ENCODE measurements at regions not wholly inside any gene's neighbourhood (a gene's known extent, or its start where the extent isn't known, plus 50 kb on each side); places are given as distances from the start of the nearest gene placed in this dataset.
A peak's percentile ranks its signal among the peaks of the same experiment; 100 is the strongest.

DNA sequence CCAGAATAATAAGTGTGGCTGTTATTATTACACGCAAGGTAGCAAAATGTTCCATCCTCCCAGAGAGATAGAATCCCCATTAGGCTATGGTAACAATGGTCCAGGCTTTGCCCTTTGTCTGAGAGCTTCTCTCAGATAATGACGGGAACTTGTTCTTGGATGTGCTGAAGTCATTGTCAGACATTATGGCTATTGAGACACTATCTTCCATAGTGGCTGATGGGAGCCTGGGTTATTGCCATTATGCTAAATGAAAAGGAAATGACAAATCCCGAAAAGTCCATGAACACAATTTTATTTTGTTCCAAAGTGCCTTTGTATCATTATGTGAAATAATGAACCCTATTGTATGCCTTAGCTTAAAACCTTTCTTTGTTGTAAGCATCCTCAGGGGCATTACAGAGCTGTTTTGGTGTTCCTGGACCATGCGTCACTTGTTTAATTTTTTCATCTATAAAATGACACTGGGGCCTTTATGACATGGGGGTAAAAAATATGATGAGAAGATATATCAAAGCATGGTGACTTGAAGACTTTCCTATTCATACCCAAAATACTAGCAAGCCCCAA is 218.5 kb downstream of the KCNS3 start:
- no peak overlapping the region for H3K9ac ChIP-seq (ENCODE audit: low read length)
- H3K36me3 ChIP-seq (ENCODE audit: control insufficient read depth, insufficient read depth, low read length, severe bottlenecking), result no peaks in the 10 kb centered on the region
- H3K4me1 ChIP-seq (ENCODE audit: control insufficient read depth, insufficient read depth, low read length), result no peaks in the 10 kb centered on the region
- peaks cover 12% of the 10 kb centered on the region for H3K27me3 ChIP-seq (replicated peaks; ENCODE audit: control insufficient read depth, insufficient read depth, low read length)
- no peaks in the 10 kb centered on the region for H3K9me3 ChIP-seq (ENCODE audit: control insufficient read depth, low read length)
- no peak overlapping the region for H3K4me3 ChIP-seq (ENCODE audit: low read length)
- DNase-seq (ENCODE audit: low read depth), result no peak

DNA sequence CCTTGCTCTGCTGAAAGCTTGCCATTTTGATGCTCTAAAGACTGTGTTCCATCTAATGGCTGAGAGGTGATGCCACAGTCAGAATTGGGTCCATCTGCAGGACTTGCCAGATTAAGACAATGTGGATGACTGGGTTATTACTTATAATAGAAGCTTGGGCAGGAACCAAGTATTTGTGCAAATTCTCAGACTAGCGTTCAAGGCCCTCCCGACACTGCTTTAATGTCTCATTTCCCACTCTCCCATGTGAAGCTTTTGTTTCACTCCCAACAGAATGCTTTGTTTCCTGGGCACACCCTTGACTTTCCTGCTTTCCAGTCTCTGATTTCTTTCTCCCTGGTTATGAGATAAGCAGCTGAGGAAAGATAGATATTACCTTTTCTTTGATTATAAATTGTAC is 215.8 kb downstream of the KCNS3 start:
- H3K9me3 ChIP-seq (ENCODE audit: control insufficient read depth, low read length), result no peaks in the 10 kb centered on the region
- H3K4me1 ChIP-seq (ENCODE audit: control insufficient read depth, insufficient read depth, low read length), result no peaks in the 10 kb centered on the region
- no peak overlapping the region for H3K9ac ChIP-seq (ENCODE audit: low read length)
- peaks cover 16% of the 10 kb centered on the region for H3K27me3 ChIP-seq (replicated peaks; ENCODE audit: control insufficient read depth, insufficient read depth, low read length)
- H3K4me3 ChIP-seq (ENCODE audit: low read length), result no peak overlapping the region
- DNase-seq (ENCODE audit: low read depth), result no peak
- no peaks in the 10 kb centered on the region for H3K36me3 ChIP-seq (ENCODE audit: control insufficient read depth, insufficient read depth, low read length, severe bottlenecking)

DNA sequence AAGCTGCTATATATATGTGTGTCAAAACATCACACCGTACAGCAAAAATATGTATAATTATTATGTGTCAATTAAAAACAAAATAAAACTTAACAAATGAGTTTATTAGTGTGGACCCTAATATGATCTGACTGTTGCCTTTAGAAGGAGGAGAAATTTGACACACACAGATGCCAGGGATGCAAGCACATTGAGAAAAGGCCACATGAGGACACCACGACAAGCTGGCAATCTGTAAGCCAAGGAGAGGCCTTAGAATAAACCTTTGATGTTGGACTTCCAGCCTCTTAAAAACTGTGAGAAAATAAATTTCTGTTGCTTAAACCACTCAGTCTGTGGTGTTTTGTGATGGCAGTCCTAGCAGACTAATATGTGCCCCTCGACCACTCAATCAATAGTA is 214.7 kb downstream of the KCNS3 start:
- Histone ChIP-seq H3K9ac (ENCODE audit: low read length) (no peak overlapping the region), H3K36me3 (ENCODE audit: control insufficient read depth, insufficient read depth, low read length, severe bottlenecking) (no peaks in the 10 kb centered on the region), H3K27me3 (replicated peaks; ENCODE audit: control insufficient read depth, insufficient read depth, low read length) (peaks cover 11% of the 10 kb centered on the region), H3K4me3 (ENCODE audit: low read length) (no peak overlapping the region), H3K9me3 (ENCODE audit: control insufficient read depth, low read length) (no peaks in the 10 kb centered on the region), H3K4me1 (ENCODE audit: control insufficient read depth, insufficient read depth, low read length) (no peaks in the 10 kb centered on the region)
- DNase-seq (ENCODE audit: low read depth), result no peak

DNA sequence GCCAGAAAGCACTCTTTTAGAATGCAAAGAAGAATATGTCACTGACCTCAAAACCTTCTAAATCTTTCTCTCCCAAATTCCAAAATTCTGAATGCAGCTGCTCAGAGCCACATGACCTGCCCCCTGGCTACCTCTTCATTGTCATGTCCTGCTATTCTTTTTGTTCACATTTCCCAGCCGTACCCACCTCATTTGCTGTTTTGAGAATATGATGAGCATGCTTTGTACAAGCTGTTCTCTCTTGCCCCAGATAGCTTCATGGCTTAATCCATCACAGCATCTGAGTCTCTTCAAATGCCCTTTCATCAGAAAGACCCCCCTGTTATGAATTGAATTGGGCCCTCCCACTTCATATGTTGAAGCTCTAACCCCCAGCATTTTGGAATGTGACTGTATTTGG is 214.3 kb downstream of the KCNS3 start:
- H3K4me1 ChIP-seq (ENCODE audit: control insufficient read depth, insufficient read depth, low read length), result no peaks in the 10 kb centered on the region
- DNase-seq (ENCODE audit: low read depth), result no peak
- H3K27me3 ChIP-seq (replicated peaks; ENCODE audit: control insufficient read depth, insufficient read depth, low read length), result peaks cover 11% of the 10 kb centered on the region
- H3K4me3 ChIP-seq (ENCODE audit: low read length), result no peak overlapping the region
- H3K9me3 ChIP-seq (ENCODE audit: control insufficient read depth, low read length), result no peaks in the 10 kb centered on the region
- no peaks in the 10 kb centered on the region for H3K36me3 ChIP-seq (ENCODE audit: control insufficient read depth, insufficient read depth, low read length, severe bottlenecking)
- no peak overlapping the region for H3K9ac ChIP-seq (ENCODE audit: low read length)

DNA sequence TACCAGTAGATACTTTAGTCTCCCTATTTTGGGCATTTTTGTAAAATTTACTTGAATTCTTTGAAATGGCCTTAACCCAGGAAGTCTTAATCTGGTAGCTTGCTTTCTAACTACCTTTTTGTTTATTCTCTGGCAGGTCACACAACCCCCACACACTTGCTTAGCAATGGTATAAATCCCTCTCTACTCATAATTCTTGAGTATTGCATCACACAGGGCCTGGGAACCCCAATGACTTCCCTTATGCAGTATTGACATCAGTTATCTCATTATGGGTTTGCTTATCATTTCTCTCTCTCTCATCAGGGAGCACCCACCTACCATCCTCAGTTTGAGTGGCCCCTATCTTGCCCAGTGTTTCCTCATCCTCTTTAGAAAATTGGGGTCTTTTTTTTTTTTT is 207.1 kb downstream of the KCNS3 start:
- H3K4me3 ChIP-seq (ENCODE audit: low read length), result no peak overlapping the region
- no peak for DNase-seq (ENCODE audit: low read depth)
- peaks cover 9% of the 10 kb centered on the region for H3K27me3 ChIP-seq (replicated peaks; ENCODE audit: control insufficient read depth, insufficient read depth, low read length)
- no peaks in the 10 kb centered on the region for H3K36me3 ChIP-seq (ENCODE audit: control insufficient read depth, insufficient read depth, low read length, severe bottlenecking)
- no peaks in the 10 kb centered on the region for H3K9me3 ChIP-seq (ENCODE audit: control insufficient read depth, low read length)
- no peaks in the 10 kb centered on the region for H3K4me1 ChIP-seq (ENCODE audit: control insufficient read depth, insufficient read depth, low read length)
- no peak overlapping the region for H3K9ac ChIP-seq (ENCODE audit: low read length)

DNA sequence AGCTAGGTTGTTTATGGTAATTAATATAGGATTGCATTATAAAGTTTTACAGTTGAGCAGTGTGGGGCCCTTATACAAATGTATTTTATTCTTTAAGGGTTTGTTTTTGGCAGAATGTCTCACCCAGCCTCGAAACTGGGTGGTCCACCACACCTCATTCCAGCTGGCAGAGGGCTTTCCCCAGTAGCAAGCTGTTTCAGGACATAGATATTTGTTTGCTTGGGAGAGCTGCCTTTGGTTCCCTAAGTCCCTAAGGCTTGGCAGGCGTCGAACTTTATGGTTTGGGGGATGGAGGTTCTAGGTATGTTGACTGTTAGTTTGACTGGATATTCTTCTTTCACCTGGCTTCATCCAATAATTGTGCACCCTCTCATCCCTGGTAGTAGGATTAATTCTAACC is 205.9 kb downstream of the KCNS3 start:
- Histone ChIP-seq H3K4me3 (ENCODE audit: low read length) (no peak overlapping the region), H3K9me3 (ENCODE audit: control insufficient read depth, low read length) (no peaks in the 10 kb centered on the region), H3K36me3 (ENCODE audit: control insufficient read depth, insufficient read depth, low read length, severe bottlenecking) (no peaks in the 10 kb centered on the region), H3K4me1 (ENCODE audit: control insufficient read depth, insufficient read depth, low read length) (no peaks in the 10 kb centered on the region), H3K9ac (ENCODE audit: low read length) (no peak overlapping the region), H3K27me3 (replicated peaks; ENCODE audit: control insufficient read depth, insufficient read depth, low read length) (peaks cover 5% of the 10 kb centered on the region)
- DNase-seq (ENCODE audit: low read depth), result no peak

DNA sequence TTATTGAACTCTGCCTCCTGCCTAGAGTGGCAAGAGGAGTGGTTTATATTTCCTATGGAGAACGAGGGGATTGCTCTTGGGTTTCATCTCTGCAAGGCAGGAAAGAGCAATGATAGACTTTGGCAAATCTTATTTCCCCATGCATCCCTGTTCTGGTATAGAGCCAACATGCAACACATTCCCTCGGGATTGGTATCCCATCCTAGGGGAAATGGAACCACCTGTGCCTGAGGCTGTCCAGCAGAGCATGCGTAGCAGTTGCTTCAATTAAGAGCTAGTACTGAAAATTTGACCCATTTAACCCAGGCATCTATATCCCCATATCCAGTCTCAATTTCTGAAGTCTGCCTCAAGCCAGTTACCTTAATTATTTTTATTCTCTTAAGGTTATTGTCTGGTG is 205.3 kb downstream of the KCNS3 start:
- no peaks in the 10 kb centered on the region for H3K36me3 ChIP-seq (ENCODE audit: control insufficient read depth, insufficient read depth, low read length, severe bottlenecking)
- no peaks in the 10 kb centered on the region for H3K9me3 ChIP-seq (ENCODE audit: control insufficient read depth, low read length)
- peaks cover 4% of the 10 kb centered on the region for H3K27me3 ChIP-seq (replicated peaks; ENCODE audit: control insufficient read depth, insufficient read depth, low read length)
- no peaks in the 10 kb centered on the region for H3K4me1 ChIP-seq (ENCODE audit: control insufficient read depth, insufficient read depth, low read length)
- no peak for DNase-seq (ENCODE audit: low read depth)
- no peak overlapping the region for H3K9ac ChIP-seq (ENCODE audit: low read length)
- no peak overlapping the region for H3K4me3 ChIP-seq (ENCODE audit: low read length)

DNA sequence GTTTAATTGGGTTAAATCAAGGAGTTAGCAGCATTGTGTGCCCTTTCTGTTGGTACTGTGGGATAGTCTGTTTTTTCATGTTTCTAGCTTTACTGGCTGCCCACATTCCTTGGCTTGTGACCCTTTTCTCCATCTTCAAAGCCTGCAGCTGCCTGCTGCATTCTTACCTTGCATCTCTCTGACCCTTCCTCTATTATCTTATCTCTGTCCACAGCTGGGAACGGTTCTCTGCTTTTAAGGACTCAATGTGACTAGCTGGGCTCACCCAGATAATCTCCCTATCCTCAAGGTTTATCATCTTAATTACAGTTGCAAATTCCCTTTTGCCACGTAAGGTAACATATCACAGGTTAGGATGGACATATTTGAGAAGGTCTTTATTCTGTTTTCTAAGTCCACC is 199.7 kb downstream of the KCNS3 start:
- Histone ChIP-seq H3K36me3 (ENCODE audit: control insufficient read depth, insufficient read depth, low read length, severe bottlenecking) (no peaks in the 10 kb centered on the region), H3K27me3 (replicated peaks; ENCODE audit: control insufficient read depth, insufficient read depth, low read length) (no peaks in the 10 kb centered on the region), H3K4me1 (ENCODE audit: control insufficient read depth, insufficient read depth, low read length) (no peaks in the 10 kb centered on the region), H3K9me3 (ENCODE audit: control insufficient read depth, low read length) (no peaks in the 10 kb centered on the region), H3K9ac (ENCODE audit: low read length) (no peak overlapping the region), H3K4me3 (ENCODE audit: low read length) (no peak overlapping the region)
- no peak for DNase-seq (ENCODE audit: low read depth)

DNA sequence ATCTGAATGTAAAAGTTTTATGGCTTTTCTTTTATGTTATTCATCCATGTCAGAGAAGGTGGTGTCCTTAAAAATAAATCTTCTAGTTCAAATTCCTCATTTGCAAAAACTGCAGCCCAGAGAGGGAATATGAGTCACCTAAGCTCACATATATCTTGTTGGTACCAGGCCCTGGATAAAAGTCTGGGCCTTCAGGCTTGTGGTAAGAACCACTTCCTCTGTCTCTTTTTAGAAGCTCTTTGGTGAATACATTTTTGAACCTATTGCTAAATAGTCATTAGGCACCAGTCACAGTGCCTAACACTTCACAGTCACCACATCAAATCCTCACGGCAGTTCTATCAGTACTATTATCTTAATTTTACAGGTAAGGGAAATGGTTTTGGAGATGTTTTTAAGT is 199.2 kb downstream of the KCNS3 start:
- Histone ChIP-seq H3K9ac (ENCODE audit: low read length) (no peak overlapping the region), H3K27me3 (replicated peaks; ENCODE audit: control insufficient read depth, insufficient read depth, low read length) (no peaks in the 10 kb centered on the region), H3K4me3 (ENCODE audit: low read length) (no peak overlapping the region), H3K9me3 (ENCODE audit: control insufficient read depth, low read length) (no peaks in the 10 kb centered on the region), H3K36me3 (ENCODE audit: control insufficient read depth, insufficient read depth, low read length, severe bottlenecking) (no peaks in the 10 kb centered on the region), H3K4me1 (ENCODE audit: control insufficient read depth, insufficient read depth, low read length) (no peaks in the 10 kb centered on the region)
- DNase-seq (ENCODE audit: low read depth), result peak; percentile 42

DNA sequence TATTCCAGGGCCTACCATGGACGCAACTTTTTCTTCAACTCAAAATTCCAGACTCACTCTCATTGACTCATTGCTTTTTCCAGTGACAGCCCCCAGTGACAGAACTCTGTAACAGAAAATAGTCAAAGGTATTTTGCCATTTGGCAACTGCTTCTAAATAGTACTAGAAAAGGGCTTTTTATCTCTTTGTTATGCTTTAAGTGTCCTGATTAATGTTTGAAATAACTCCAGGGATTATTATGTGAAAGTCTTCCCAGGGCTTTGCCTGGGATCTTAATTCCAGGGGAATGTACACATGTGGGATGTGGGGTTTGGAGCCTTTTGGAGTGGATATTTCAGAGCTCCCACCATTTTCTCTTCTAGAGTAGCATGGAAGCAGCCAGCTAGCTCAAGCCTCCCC is 198.8 kb downstream of the KCNS3 start:
- Histone ChIP-seq H3K4me1 (ENCODE audit: control insufficient read depth, insufficient read depth, low read length) (no peaks in the 10 kb centered on the region), H3K4me3 (ENCODE audit: low read length) (no peak overlapping the region), H3K27me3 (replicated peaks; ENCODE audit: control insufficient read depth, insufficient read depth, low read length) (no peaks in the 10 kb centered on the region), H3K9me3 (ENCODE audit: control insufficient read depth, low read length) (no peaks in the 10 kb centered on the region), H3K9ac (ENCODE audit: low read length) (no peak overlapping the region), H3K36me3 (ENCODE audit: control insufficient read depth, insufficient read depth, low read length, severe bottlenecking) (no peaks in the 10 kb centered on the region)
- DNase-seq (ENCODE audit: low read depth), result no peak

DNA sequence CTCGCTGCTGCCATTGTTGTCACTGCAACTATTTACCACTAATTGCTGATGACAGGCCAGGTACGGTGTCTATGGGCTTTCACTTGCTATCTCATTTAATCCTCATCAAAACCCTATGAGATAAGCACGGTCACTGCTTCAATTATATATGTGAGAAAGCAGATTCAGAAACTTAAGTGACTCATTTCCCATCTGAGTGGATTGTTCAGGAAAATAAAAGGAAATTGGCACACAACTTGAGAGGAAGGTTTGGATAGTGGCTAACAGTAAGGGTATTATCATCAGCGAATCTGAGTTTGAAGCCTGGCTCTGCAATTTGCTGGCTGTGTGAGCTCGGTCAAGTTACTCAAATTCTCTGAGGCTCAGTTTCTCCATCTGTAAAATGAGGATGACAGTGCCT is 196.0 kb downstream of the KCNS3 start:
- no peak for DNase-seq (ENCODE audit: low read depth)
- Histone ChIP-seq H3K9me3 (ENCODE audit: control insufficient read depth, low read length) (no peaks in the 10 kb centered on the region), H3K9ac (ENCODE audit: low read length) (no peak overlapping the region), H3K27me3 (replicated peaks; ENCODE audit: control insufficient read depth, insufficient read depth, low read length) (no peaks in the 10 kb centered on the region), H3K4me1 (ENCODE audit: control insufficient read depth, insufficient read depth, low read length) (no peaks in the 10 kb centered on the region), H3K4me3 (ENCODE audit: low read length) (no peak overlapping the region), H3K36me3 (ENCODE audit: control insufficient read depth, insufficient read depth, low read length, severe bottlenecking) (no peaks in the 10 kb centered on the region)

DNA sequence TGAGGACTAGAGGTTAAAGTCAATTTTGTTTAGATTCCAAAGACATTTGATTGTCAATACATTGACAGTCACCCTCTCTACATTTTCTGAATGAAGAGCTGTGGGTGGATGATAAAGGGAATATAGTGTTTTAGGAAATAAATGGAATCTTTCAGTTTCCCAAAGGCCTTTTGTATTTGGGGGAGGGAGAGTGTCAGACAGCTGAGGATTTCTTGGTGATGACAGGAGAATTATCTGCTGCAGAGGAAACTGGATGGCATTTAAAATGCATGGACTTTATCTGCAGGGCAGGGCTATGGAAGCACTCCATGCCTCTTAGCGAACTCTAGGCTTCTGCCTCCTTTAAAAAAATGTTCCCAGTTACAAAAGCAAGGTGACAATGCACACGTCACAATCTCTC is 195.1 kb downstream of the KCNS3 start:
- DNase-seq (ENCODE audit: low read depth), result no peak
- H3K27me3 ChIP-seq (replicated peaks; ENCODE audit: control insufficient read depth, insufficient read depth, low read length), result no peaks in the 10 kb centered on the region
- no peak overlapping the region for H3K9ac ChIP-seq (ENCODE audit: low read length)
- H3K9me3 ChIP-seq (ENCODE audit: control insufficient read depth, low read length), result no peaks in the 10 kb centered on the region
- no peak overlapping the region for H3K4me3 ChIP-seq (ENCODE audit: low read length)
- H3K36me3 ChIP-seq (ENCODE audit: control insufficient read depth, insufficient read depth, low read length, severe bottlenecking), result no peaks in the 10 kb centered on the region
- H3K4me1 ChIP-seq (ENCODE audit: control insufficient read depth, insufficient read depth, low read length), result no peaks in the 10 kb centered on the region
